ENCODE measurements at regions not wholly inside any gene's neighbourhood (a gene's known extent, or its start where the extent isn't known, plus 50 kb on each side); places are given as distances from the start of the nearest gene placed in this dataset.

DNA sequence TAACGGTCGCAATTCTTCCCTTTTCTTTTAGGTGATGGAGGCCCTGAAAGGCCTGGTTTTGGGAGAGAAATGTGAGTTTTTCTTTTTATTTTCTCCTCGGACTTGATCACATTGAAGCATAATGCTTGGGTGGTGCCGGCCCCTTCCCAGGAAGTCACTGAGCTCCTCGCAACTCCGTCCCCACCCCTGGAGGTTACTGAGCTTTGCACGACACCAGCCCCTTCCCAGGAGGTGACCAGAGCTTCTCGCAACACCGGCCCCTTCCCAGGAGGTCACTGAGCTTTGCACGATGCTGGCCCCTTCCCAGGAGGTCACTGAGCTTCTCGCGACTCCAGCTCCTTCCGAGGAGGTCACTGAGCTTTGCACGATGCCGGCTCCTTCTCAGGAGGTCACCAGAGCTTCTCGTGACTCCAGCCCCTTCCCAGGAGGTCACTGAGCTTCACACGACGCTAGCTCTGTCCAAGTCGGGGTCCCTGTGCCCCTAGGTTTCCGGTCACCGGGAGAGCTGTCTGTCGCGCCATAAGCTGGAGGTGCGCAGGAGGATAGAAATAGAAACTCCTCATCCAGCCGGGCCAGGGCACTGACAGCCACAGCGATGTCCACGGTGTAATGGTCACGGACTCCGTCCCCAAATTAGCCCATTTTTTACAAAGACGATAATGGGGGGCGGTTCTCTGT is 586.4 kb downstream of the BRD1 start:
- DNase-seq, result no peak

DNA sequence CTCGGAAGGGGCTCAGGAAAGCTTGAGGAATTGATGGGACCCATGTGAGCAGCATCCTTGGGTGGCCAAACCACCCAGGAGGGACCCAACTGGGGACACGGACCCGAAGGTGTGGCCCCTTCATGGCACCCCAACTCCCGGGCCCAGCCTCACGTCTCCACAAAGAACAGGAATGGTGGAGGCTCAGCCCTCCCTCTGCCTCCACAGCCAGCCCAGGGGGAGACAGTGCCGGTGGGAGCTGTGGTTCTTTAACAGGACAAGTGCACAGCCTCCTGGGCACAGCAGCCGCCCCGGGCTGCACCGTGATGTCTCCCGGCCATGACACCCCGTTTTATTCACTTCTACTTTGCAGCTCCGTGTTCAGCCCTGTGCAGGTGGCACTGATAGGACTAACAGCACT is 587.2 kb downstream of the BRD1 start:
- no peak for DNase-seq

DNA sequence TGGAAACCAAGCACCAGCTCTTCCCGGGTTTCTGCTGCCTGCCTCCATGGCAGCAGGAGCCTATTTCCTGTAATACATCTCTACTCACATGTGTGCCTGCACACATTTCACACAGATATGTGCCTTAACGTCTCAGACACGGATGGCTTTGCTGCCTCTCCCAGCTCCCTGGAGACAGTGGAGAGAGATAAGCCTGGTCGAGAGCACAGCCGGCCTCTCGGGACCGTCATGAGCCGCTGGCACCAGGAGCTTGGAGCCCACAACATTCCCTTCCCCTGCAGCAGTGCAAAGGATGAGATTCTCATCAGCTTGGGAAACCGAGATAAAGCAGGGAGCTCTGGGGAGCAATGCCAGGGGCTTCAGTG is 587.7 kb downstream of the BRD1 start:
- no peak for DNase-seq

DNA sequence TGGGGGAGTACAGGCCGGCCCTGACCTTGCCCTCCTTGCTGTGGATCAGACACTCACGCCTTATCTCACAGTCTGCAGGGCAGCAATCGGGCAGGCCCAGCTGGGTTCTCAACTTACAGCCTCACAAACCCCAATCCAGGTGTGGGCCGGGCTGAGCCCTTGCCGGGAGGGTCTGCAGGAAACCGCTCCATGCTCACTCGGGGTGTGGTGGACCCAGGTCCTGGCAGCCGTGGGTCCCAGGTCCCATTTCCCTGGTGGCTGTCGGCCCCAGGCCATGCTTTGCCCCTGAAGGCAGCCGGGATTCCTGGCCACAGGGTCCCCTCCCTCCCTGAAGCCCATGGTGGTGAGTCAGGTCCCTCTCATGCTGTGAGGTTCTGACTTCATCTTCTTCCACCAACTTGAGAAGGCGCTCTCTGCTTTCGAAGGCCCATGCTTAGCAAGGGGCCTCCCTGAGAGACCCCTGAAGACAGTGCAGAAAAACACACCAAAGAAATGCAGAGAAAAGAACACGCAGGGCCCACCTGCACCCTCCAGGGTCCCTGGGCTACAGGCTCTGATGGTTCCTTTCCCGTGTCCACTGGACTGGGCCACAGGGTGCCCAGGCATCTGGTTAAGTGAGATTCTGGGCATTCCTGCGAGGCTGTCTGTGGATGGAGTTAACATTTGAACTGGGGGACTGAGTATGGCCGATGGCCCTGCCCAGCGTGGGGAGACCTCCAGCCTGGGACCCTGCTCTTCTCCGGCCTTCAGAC is 588.2 kb downstream of the BRD1 start:
- DNase-seq, result no peak

DNA sequence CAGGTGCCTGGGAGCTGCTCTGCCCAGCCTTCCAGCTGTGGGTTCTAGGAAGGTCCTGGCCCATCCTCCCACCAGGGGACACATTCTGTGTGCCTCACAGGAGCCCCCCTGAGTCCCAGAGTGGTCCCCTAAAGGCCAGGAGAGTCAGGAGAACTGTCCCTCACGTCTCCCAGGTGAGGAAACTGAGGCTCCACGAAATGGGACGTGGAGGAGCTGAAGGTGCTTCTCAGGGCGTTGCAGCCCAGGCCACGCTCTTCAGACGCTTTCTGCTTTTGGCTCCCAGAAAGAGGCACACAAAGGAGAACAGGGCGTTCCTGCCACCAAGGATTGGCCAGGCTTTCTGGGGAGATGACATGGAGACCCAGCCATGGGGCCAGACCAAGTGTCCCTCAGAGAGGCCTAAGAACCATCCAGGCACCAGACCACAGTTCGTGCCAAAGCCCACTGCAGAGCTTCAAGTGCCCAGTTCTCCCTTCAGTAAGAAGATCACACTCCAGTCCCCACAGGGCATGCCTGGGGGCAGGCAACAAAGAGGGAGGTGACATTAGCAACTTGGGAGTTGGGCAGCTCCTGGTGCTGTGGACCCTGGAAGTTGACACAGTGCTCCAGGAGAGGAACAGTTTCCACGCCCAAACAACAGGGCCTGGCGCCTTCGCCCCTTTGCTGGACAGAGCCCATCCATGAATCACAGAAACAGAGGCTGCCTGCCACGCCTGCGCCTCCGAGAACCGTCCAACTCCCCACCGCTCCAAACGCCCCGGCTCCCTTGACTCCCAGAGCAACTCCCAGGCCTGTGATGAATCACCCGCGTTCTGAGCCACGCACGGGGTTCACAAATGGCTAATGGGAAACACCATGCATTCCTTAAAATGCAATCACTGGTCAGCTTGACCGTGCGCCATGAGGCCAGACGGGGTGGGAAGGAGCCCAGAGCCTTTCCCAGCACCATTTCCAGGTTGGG is 589.2 kb downstream of the BRD1 start:
- no peak for DNase-seq

DNA sequence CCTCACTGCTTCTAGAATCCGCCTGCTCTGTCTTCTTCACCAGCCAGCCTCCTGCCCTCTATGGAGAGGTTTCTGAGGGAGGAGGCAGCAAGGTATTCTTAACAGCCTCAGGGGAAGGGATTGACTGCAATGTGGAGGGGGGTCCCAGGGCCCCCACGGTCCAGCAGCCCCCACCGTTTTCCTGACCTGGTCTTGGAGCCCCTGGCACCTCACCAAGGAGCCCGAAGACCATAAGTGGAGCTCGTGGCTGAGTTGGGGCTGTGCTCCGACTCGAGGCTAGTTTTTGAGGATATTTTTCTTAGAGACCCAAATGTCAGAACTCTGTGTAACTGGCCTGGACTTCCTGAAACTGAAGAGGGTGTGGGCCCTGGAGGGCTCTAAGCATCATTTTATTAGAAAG is 590.0 kb downstream of the BRD1 start:
- no peak for DNase-seq

DNA sequence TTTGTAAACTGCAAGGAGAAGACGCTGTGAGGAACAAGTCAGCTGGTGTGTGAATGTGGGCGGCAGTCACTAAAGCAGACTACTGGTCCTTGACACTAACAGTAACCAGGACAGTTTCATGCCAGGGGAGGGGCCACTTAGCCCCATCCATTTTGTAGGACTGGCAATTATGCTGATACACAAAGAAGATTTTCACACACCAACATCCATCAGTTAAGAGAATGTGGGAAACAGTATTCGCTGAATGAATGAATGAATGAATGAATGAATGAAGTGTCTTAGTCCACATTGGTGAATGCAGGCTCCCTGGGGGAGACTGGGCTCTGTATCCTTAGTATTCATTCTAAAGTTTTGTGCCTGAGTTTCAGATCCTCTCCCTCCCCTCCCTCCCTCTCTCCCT is 590.4 kb downstream of the BRD1 start:
- no peak for DNase-seq

DNA sequence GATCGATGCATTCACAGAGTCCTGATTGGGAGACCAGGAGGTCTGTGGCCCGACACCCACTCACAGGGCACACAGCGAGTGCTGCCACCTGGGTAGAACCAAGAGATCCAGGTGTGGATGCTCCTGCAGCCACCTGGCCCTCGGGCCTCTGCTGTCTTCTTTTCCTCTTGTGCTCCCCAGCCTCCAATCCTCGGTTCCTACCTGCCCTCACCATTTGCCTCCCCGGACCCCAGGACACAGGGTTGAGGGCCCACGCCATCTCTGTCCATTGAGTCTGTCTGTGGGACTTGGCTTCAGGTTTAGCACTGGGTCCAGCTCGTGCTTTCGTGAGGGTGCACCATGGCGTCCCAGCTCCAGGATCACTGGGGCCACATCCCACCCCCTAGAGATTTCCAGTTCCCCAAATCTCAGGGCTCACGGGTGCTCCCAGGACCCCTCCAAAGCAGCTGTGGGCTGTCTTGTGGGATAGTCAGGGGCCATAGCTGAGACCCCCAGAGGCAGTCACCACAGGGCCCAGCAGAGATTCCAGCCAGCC is 591.1 kb downstream of the BRD1 start:
- no peak for DNase-seq

DNA sequence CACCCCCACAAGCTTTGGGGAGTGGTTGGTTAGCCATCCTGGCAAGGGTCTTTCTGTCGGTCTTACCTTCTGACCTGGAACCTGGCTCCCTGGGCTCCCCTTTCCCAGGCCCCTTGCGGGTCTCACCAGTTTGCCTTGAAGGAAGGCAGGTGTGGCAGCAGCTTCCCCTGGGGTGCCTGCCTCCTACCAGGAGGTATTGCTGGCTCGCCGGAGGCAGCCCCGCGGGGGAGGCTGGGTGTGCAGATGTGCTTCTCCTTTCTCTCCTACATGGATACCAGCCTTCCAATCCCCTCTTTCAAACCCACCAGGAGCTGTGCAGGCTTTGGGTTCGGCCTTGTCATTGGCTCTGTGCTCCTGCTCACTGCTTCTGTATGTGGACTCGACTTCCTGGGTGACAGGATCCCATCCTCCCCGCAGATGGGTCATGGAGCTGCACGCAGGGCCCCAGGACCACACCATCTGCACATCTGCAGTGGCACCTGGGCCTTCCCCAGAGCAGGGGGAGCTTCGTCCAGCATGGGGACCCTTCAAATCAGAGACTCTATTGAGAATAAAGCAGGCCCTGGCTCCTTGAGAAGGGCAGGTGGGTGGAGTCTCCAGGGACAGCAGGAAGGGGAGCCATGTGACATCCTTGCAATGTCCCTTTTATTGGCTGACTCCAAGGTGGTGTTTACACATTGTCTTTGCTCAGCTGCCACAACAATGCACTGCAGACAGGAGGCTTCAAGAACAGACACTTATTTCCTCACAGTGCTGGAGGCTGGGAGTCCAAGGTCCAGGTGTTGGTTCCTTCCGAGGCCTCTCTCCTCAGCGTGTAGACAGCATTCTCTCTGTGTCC is 592.0 kb downstream of the BRD1 start:
- DNase-seq, result no peak

DNA sequence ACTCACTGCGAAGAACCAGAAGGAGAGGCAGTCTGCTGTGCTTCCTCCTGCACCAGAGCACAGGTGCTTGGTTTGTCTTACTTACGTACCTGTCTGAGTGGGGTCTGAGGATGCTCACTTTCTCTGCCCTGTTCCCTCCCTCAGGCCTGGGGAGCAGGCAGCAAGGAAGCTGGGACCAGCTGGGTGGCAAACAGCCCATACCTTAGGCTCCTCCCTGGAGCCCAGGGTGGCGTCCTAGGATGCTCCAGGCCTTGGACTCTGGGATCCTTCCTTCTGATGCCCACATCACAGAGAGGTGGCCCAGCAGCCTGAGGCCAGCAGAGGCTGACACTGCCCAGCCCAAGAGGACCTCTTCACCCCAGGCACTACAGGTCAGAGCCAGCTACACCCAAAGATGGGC is 593.2 kb downstream of the BRD1 start:
- no peak for DNase-seq

DNA sequence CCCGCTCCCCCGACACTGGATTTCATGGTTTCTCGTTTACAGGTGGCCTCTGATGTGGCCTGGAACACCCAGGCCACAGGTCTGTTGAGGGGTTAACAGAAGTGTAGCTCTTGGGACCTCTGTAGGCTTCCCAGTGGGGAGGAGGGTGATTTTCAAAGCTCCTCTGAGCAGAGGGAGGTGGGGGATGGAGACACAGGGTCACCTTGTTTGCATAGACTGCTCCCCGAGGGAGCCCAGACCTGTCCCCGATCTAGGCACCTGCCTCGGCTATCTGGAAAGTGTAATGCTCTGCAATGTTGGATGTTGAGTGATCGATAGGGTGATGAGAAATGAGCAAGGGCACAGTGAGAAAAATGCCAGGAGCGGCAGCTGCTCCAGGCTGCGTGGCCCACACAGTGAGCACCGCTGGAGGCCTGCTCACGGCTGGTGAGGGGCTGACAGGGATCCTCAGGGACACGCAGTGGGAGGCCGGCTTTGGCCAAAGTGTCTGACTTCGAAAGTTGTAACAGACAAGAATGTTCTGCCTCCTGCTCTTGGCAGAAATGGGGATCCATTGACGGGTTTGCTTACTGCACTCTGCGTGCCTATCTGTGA is 594.1 kb downstream of the BRD1 start:
- no peak for DNase-seq

DNA sequence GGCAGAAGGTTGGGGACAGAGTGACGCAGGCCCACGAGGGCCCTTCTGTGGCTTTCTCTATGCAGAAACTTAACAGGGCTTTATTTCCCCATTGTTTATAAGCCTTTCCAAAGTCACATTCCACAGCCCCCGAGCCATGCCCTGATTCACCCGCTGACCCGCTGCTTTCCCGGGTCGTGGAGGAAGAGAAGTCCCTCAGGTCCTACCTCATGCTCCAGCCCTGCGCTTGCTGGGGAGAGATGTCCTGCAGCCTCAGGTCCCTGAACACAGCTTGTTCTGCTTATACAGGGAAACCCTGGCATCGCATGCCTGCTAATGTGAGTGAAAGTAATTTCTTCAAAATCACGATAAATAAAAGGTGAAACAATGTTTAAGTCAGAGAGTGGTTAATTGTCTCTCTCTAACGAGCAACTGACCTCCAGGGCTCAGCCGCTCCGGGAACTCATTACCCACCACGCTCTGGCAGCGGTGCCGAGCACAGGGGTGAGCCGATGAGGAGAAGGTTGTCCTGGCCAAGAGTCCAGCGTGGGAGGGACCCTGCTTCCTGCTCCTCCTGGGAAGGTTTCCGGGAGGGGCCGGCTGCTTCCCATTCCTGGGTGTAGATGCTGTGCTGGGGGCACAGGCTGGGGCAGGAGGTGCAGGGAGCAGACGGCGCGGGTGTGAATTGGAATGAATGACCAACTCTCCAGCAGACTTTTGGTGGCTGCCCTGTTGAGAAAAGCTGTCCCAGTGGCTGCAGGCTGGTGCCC is 595.2 kb downstream of the BRD1 start:
- no peak for DNase-seq

DNA sequence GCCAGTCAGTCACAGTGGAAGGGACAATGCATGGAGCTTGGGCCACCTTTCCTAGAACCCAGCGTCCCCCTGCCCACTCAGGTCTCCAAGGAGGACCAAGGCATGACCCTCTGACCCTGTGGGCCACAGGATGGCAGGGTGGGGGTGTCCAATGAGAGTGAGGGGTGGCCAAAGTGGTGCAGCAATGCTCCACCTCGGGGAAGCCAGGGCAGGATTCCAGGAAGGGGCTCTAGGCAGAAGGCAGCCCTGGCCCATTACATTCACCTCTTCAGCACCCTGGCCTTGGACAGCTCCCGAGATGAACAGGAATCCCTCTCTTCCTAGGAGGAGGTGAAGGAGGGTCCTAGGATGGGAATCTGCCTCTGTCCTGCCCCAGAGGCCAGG is 597.5 kb downstream of the BRD1 start:
- DNase-seq, result no peak

DNA sequence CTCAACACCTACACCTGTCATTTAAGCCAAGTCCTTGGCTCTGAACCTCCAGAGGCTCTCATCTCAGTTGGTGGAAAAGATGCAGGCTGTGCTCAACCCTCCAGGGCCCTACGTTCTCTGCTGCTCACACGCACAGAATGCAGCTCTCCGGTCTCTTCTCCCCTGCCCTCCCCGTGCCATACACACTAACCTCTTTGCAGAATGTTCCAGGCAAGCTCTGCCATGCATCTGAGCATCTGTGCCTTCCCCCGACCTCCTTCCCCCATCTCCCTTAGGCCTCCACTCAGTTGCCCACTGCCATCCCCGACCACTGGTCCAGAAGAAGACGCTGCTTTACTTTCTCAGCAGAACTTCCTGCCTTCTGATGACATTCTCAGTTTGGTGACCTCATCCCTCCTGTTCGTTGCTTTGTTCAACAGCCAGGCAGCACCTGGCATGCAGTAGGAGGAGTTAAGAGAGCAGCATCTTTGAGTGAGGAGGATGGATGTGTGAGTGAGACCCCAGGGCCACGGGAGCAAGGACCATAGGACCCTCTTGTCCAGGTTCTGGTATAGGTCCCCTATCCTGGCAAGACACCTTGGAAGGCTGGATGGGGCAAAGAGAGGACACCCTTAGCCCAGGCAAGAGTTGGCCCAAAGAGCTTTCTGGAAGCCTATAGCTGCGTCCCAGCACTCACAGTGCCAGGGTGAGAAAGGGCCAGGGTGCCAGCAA is 598.0 kb downstream of the BRD1 start:
- DNase-seq, result no peak

DNA sequence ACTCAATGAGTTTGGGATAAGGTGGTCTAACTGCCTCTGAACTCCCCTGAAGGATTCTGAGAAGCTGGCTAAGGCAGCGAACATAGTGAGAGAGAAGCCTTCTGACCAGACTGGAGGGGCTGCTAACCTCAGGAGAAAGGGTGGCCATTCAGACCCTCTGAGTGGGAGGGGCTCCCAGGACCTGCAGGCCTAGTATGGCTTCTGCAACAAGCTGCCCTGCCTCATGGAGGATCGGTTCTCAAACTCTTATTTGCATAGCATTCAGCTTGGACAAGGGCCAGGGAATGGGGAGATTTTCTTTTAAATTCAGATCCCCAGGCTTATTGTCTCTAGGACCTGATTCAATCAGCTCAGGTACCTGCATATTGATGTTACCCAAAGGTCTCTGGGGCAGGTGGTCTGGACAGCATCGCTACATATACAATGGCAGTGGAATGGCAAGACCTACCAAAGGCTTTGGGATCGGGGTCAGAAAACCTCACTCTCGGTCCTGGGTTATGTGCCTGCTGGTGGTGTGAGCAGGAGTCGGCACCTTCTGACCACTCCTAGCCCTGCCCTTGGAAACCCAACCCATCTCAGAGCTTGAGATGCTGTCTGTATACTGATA is 599.1 kb downstream of the BRD1 start:
- no peak for DNase-seq

DNA sequence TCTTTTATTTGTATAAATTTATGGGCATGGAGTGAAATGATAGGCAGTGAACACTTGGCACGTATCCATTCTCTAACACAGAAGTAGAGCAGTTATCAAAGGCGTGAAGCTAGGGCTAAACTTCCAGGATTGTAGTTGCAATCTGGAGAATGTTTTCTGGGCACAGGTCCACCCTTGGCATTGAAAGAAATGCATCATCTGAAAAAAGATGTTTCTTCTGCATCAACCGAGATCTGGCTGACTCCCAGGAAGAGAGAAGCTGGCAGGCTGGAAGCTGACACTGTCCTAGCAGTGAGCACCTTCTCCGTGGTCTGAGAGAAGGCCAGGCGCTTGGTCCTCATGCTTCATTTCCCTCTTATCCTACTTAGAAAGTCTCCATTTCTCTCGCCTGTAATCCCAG is 600.0 kb downstream of the BRD1 start:
- DNase-seq, result no peak

DNA sequence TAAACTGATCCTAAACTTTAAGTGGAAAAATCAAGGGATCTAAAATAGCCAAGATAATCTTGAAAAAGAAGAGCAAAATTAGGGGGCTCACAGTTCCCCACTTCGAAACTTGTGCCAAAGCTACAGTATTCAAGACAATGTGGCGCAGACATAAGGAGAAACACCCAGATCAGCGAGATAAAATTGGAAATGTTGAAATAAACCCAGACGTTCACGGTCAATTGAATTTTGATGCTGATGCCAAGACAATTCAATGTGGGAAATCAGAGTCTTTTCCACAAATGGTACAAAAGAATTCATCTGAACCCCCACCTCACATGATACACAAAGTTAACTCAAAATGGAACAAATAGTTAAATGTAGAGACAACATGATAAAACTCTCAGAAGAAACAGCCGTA is 601.6 kb downstream of the BRD1 start:
- no peak for DNase-seq

DNA sequence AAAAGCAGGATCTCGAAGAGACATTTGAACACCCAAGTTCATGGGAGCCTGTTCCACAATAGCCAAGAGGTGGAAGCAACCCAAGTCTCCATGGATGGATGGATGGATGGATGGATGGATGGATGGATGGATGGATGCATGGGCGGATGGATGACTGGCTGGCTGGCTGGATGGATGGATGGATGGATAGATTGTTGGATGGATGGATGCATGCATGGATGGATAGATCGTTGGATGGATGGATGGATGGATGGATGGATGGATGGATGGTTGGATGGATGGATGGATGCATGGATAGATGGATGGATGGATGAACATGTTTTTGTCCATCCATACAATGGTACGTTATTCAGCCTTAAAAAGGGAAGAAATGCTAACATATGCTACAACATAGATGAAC is 603.4 kb downstream of the BRD1 start:
- DNase-seq, result no peak

DNA sequence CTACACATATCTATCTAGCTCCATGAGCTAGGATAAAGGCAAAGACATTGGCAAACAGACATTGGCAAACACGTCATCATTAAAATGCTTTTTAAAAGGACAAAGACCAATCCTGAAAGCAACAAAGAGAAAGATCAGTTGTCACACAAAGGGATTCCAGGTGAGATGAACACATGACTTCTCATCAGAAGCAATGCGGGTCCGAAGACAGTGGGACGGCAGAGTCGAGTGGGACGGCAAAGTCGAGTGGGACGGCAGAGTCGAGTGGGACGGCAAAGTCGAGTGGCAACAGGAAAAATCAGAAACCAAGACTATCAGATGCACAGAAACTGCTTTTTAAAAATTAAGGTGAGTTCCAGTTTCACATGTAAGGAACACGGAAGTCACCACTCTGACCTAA is 609.5 kb downstream of the BRD1 start:
- DNase-seq, result no peak

DNA sequence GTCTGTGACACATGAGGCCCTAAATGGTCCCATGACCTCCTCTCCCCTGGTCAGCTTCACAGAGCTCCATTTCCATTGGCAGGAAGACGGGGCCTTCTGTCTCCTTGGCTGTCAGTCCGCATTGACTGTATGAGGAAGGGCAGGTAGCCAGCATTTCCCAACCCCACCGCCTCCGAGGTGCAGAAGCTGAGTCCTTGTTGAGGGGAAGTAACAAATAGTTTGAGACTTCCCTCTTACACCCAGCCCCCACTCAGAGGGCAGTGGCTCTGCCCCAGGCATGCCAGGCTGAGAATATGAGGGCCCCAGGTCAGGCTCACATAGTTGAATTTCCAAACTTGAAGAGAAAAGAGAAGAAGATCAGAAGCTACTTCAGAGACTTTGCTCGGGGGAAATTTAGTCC is 611.1 kb downstream of the BRD1 start:
- no peak for DNase-seq
